Ishikawa (cell line): ENCODE measurements at regions not wholly inside any gene's neighbourhood (a gene's known extent, or its start where the extent isn't known, plus 50 kb on each side); places are given as distances from the start of the nearest gene placed in this dataset.

ENCODE experiments used
- CEBPB ChIP-seq: IDR thresholded peaks from 2 replicates; pipeline ENCODE4 v1.6.1; 2012
- FOXM1 ChIP-seq: IDR thresholded peaks from 2 replicates; pipeline ENCODE4 v1.6.1; 2012; ENCODE audit warnings: low read depth, borderline replicate concordance
- RAD21 ChIP-seq: IDR thresholded peaks from 2 replicates; pipeline ENCODE4 v1.6.1; 2012; ENCODE audit warnings: low read depth

DNA sequence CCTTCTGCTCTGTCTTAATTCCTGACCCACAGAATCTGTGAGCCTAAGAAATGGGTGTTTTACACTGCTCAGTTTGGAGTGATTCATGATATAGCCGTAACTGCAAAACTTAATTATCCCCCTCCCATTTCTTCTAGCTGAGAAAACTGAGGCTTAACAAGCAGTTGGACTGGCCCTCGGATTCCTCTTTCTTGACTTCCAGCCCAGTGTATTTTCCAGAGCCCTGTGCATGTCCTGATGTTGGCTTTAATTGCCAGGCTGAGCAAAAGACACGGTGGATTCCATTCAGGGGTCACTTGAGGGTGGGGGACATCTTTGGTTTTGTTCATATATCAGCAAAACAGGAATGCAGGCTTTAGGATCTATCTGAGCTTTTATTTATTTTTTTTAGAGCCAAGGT, 489.8 kb downstream of the TYW1 start:
- TF ChIP-seq RAD21 = no peak
- no peak for TF ChIP-seq CEBPB
- no peak for TF ChIP-seq FOXM1
